Motor neuron (in vitro differentiated cells): ENCODE measurements at regions not wholly inside any gene's neighbourhood (a gene's known extent, or its start where the extent isn't known, plus 50 kb on each side); places are given as distances from the start of the nearest gene placed in this dataset.

ENCODE experiments used
- ATAC-seq, 8 experiments: fragments of 200-7000 bp; cut with Tn5 transposase; replicated peaks in 6 of 8; 2 replicates each; pipeline ENCODE4 v1.8.0; 2021; ENCODE audit warnings: mild to moderate bottlenecking in 8 of 8, moderate library complexity in 8 of 8
- H3K27ac ChIP-seq, 2 donors: fragments of 250-450 bp; sonication (Bioruptor Pico); 2 replicates each; pipeline ENCODE4 v1.9.0; 2021; ENCODE audit warnings: antibody characterized with exemption in 2 of 2, mild to moderate bottlenecking in 2 of 2, moderate library complexity in 1 of 2
- H3K4me1 ChIP-seq, 2 donors: fragments of 250-450 bp; sonication (Bioruptor Pico); replicated peaks in 1 of 2; 2 replicates each; pipeline ENCODE4 v1.6.1; 2021; ENCODE audit warnings: antibody characterized with exemption in 2 of 2, mild to moderate bottlenecking in 2 of 2, moderate library complexity in 1 of 2
- H3K4me3 ChIP-seq, 5 donors: fragments of 250-450 bp; sonication (Bioruptor Pico); 2 replicates each; pipeline ENCODE4 v1.9.0; 2021; ENCODE audit warnings: antibody characterized with exemption in 5 of 5, mild to moderate bottlenecking in 5 of 5, moderate library complexity in 4 of 5
- WGBS, 10 experiments: fragments of 450-650 bp; shearing (Covaris generic); methylation state at CpG; one replicate each; pipeline ENCODE4 v1.0.0; 2022; 5-methylcytosine and 5-hydroxymethylcytosine counted together
- in situ Hi-C, 9 experiments: fragments of 400-800 bp; cut with MboI; loops; one replicate each; pipeline ENCODE4 v1.15.0; 2021; ENCODE audit warnings: low sequenced_read_pairs in 9 of 9, low pct_unique_long_range_greater_than_20kb in 2 of 9; ENCODE audit not compliant: unreplicated experiment in 9 of 9

GRCh38 chr17:34765291-34765690 is 185.9 kb downstream of the TMEM132E start:
- WGBS, 10 experiments, result 17 to 100% (median 85%) methylated on average over 1 to 4 of the region's 5 CpGs; no CpG with 5 or more reads in 3 of the 10 experiments
- no peak overlapping the region for H3K4me3 ChIP-seq
- in situ Hi-C loops, result no loop called here
- no peak overlapping the region for H3K27ac ChIP-seq
- H3K4me1 ChIP-seq, result peaks cover 28 to 35% of the 10 kb centered on the region in 2 donors
- ATAC-seq, result no peak

- ATAC-seq, result no peak
Measured at GRCh38 chr17:34764716-34765115, 185.3 kb downstream of the TMEM132E start.

GRCh38 chr17:34763728-34764665 is 184.6 kb downstream of the TMEM132E start:
- ATAC-seq, result peak in 6 of 8 experiments; percentile 76 to 95 (median 90)
- in situ Hi-C loops, result no loop called here

More at GRCh38 chr17:34764716-34765115, 185.3 kb downstream of the TMEM132E start:
- H3K4me3 ChIP-seq, result no peak overlapping the region
- peaks cover 28 to 35% of the 10 kb centered on the region in 2 donors for H3K4me1 ChIP-seq
- H3K27ac ChIP-seq, result no peak overlapping the region
- in situ Hi-C loops, result no loop called here
- 0 to 80% (median 14%) methylated on average over 1 to 3 of the region's 3 CpGs; no CpG with 5 or more reads in 4 of the 10 experiments for WGBS, 10 experiments

GRCh38 chr17:34762078-34762477 is 182.7 kb downstream of the TMEM132E start:
- H3K4me1 ChIP-seq, result peaks cover 42 to 46% of the 10 kb centered on the region in 2 donors
- ATAC-seq, result no peak
- 0 to 100% (median 67%) methylated on average over 1 to 3 of the region's 3 CpGs; no CpG with 5 or more reads in 4 of the 10 experiments for WGBS, 10 experiments
- H3K4me3 ChIP-seq, result no peak overlapping the region
- no peak overlapping the region for H3K27ac ChIP-seq
- in situ Hi-C loops, result no loop called here

More at GRCh38 chr17:34763728-34764665, 184.6 kb downstream of the TMEM132E start:
- no peak overlapping the region for H3K4me3 ChIP-seq
- 27 to 83% (median 60%) methylated on average over 1 to 3 of the region's 7 CpGs; no CpG with 5 or more reads in 5 of the 10 experiments for WGBS, 10 experiments
- H3K27ac ChIP-seq, result no peak overlapping the region
- peaks cover 30 to 36% of the 10 kb centered on the region in 2 donors for H3K4me1 ChIP-seq

- in situ Hi-C loops, result no loop called here
- no peak overlapping the region for H3K27ac ChIP-seq
- H3K4me3 ChIP-seq, result no peak overlapping the region
- 50 to 86% (median 67%) methylated on average over 1 to 3 of the region's 4 CpGs; no CpG with 5 or more reads in 2 of the 10 experiments for WGBS, 10 experiments
- peaks cover 47 to 50% of the 10 kb centered on the region in 2 donors for H3K4me1 ChIP-seq
- no peak for ATAC-seq
Measured at GRCh38 chr17:34761646-34762045, 182.3 kb downstream of the TMEM132E start.

GRCh38 chr17:34760931-34761495 is 181.6 kb downstream of the TMEM132E start:
- peaks cover 48 to 52% of the 10 kb centered on the region in 2 donors for H3K4me1 ChIP-seq
- H3K4me3 ChIP-seq, result no peak overlapping the region
- 0 to 36% (median 4%) methylated on average over 1 to 3 of the region's 3 CpGs; no CpG with 5 or more reads in 6 of the 10 experiments for WGBS, 10 experiments
- peak in 3 of 8 experiments; percentile 33 to 48 (median 35) for ATAC-seq
- H3K27ac ChIP-seq, result no peak overlapping the region
- in situ Hi-C loops, result no loop called here

GRCh38 chr17:34758718-34759117 is 179.3 kb downstream of the TMEM132E start:
- Histone ChIP-seq H3K4me1 (peaks cover 43 to 53% of the 10 kb centered on the region in 2 donors), H3K27ac (no peak overlapping the region), H3K4me3 (no peak overlapping the region)
- ATAC-seq, result no peak
- in situ Hi-C loops, result no loop called here
- 0 to 53% (median 9%) methylated on average over 1 to 4 of the region's 4 CpGs; no CpG with 5 or more reads in 4 of the 10 experiments for WGBS, 10 experiments

- ATAC-seq, result no peak
- Histone ChIP-seq H3K27ac (no peak overlapping the region), H3K4me1 (peaks cover 39 to 49% of the 10 kb centered on the region in 2 donors), H3K4me3 (no peak overlapping the region)
- WGBS, 10 experiments, result 33 to 100% (median 80%) methylated on average over 1 to 3 of the region's 3 CpGs; no CpG with 5 or more reads in 7 of the 10 experiments
- in situ Hi-C loops, result no loop called here
Measured at GRCh38 chr17:34758316-34758715, 178.9 kb downstream of the TMEM132E start.

- WGBS, 10 experiments, result 0 to 100% (median 91%) methylated on average over 1 to 5 of the region's 5 CpGs; no CpG with 5 or more reads in 2 of the 10 experiments
- no peak overlapping the region for H3K4me3 ChIP-seq
- in situ Hi-C loops, result no loop called here
Measured at GRCh38 chr17:34757611-34758010, 178.2 kb downstream of the TMEM132E start.

GRCh38 chr17:34757106-34757505 is 177.7 kb downstream of the TMEM132E start:
- no peak overlapping the region for H3K4me3 ChIP-seq
- H3K27ac ChIP-seq, result peak overlapping the region in 1 of 2 donors; percentile 8
- WGBS, 10 experiments, result 35 to 100% (median 80%) methylated on average over 1 to 3 of the region's 4 CpGs
- no peak for ATAC-seq
- peaks cover 38 to 42% of the 10 kb centered on the region in 2 donors for H3K4me1 ChIP-seq
- in situ Hi-C loops, result no loop called here

More at GRCh38 chr17:34757611-34758010, 178.2 kb downstream of the TMEM132E start:
- Histone ChIP-seq H3K27ac (no peak overlapping the region), H3K4me1 (peaks cover 38 to 44% of the 10 kb centered on the region in 2 donors)
- ATAC-seq, result no peak

GRCh38 chr17:34756637-34757021 is 177.2 kb downstream of the TMEM132E start:
- Histone ChIP-seq H3K27ac (peak overlapping the region; percentile 72 to 77), H3K4me1 (peaks cover 33 to 37% of the 10 kb centered on the region in 2 donors), H3K4me3 (no peak overlapping the region)
- ATAC-seq, result peak in 7 of 8 experiments; percentile 82 to 95 (median 89)
- in situ Hi-C loops, result no loop called here
- 0 to 28% (median 0%) methylated on average over 1 to 6 of the region's 6 CpGs; no CpG with 5 or more reads in 6 of the 10 experiments for WGBS, 10 experiments

- peak in 5 of 8 experiments; percentile 37 to 72 (median 50) for ATAC-seq
- in situ Hi-C loops, result no loop called here
- peaks cover 30 to 32% of the 10 kb centered on the region in 2 donors for H3K4me1 ChIP-seq
- WGBS, 10 experiments, result 3 to 100% (median 33%) methylated on average over 1 to 8 of the region's 12 CpGs; no CpG with 5 or more reads in 3 of the 10 experiments
- H3K4me3 ChIP-seq, result no peak overlapping the region
- peak overlapping the region; percentile 72 to 77 for H3K27ac ChIP-seq
Measured at GRCh38 chr17:34755981-34756636, 176.7 kb downstream of the TMEM132E start.
